Ovary (tissue), 3 donors: ENCODE measurements at regions not wholly inside any gene's neighbourhood (a gene's known extent, or its start where the extent isn't known, plus 50 kb on each side); places are given as distances from the start of the nearest gene placed in this dataset.

Experiments
- EP300 ChIP-seq: sonication (generic); formaldehyde crosslinking; IDR thresholded peaks from one replicate; pipeline ENCODE4 v1.6.1; 2017; ENCODE audit warnings: antibody characterized with exemption
- POLR2A ChIP-seq: fragments of 450-650 bp; IDR thresholded peaks from one replicate; pipeline ENCODE4 v1.6.1; 2017; ENCODE audit warnings: antibody characterized with exemption, mild to moderate bottlenecking, moderate library complexity
- TF ChIP-seq, protein P1 (sequence below), 3 donors: fragments of 450-650 bp in 2 of 3; fragments of 200-600 bp in 1 of 3; IDR thresholded peaks; one replicate each; pipeline versions ENCODE4 v1.5.1 to v1.8.0; 2016 to 2022; ENCODE audit warnings: antibody characterized with exemption in 3 of 3, mild to moderate bottlenecking in 1 of 3
- donor health status: DM: no; HTN: no; CAD: no.

DNA sequence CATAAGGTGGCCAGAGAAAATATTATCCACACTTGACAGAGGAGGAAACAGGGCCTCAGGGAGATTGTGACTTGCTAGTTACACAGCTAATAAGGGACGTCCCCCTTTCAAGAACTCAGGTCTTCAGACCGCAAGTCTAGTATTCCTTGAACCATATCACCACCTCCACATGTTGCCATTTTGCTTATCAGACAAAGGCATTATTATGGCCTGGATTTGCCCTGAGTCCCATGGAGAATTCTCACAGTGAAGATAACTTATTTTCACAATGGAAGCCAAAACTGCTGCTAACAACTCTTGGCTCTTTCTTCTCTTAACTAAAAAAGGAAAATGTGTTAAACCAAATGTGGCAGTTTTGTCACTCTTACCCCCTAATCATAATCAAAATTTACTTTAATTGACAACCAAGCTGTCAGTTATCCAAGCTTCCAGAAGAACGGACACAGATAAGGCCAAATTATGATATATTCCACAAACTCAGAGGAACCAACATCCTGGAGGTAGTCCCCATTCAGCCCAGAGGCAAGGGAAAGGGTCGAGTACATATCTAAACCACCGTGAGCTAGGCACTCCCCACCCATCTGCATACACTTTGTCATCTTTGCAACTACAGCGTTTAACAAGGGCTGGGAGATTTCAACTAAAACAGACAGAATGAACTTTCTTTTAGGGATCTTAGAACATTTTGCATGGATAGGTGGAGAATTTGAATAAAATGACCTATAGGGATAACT, 63.6 kb upstream of the THBS1 start:
- TF ChIP-seq POLR2A, result no peak
- TF ChIP-seq, protein P1, sequence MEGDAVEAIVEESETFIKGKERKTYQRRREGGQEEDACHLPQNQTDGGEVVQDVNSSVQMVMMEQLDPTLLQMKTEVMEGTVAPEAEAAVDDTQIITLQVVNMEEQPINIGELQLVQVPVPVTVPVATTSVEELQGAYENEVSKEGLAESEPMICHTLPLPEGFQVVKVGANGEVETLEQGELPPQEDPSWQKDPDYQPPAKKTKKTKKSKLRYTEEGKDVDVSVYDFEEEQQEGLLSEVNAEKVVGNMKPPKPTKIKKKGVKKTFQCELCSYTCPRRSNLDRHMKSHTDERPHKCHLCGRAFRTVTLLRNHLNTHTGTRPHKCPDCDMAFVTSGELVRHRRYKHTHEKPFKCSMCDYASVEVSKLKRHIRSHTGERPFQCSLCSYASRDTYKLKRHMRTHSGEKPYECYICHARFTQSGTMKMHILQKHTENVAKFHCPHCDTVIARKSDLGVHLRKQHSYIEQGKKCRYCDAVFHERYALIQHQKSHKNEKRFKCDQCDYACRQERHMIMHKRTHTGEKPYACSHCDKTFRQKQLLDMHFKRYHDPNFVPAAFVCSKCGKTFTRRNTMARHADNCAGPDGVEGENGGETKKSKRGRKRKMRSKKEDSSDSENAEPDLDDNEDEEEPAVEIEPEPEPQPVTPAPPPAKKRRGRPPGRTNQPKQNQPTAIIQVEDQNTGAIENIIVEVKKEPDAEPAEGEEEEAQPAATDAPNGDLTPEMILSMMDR (IDR thresholded peaks at IDR 0.05), result no peak
- no peak for TF ChIP-seq EP300
